ENCODE measurements at regions not wholly inside any gene's neighbourhood (a gene's known extent, or its start where the extent isn't known, plus 50 kb on each side); places are given as distances from the start of the nearest gene placed in this dataset.
A peak's percentile ranks its signal among the peaks of the same experiment; 100 is the strongest.

- POLR2A ChIA-PET, result no interaction called here
- intact Hi-C loops (cut with micrococcal nuclease), result no loop called here
These were observed 194.4 kb upstream of the ONECUT1 start for GRCh38 chr15:52984507-52984906.

GRCh38 chr15:52980446-52980845, 190.3 kb upstream of the ONECUT1 start:
- ChIA-PET CTCF (no interaction called here), POLR2A (no interaction called here)
- 93% methylated on average over 3 of the region's 3 CpGs for WGBS (ENCODE audit: insufficient coverage)
- no peak overlapping the region for H3K27ac Mint-ChIP-seq
- no peak for TF ChIP-seq EZH2 (IDR thresholded peaks at IDR 0.05; ENCODE audit: borderline replicate concordance, insufficient read depth, low read depth, low read length, poor library complexity, severe bottlenecking)
- peaks cover 5% of the 10 kb centered on the region for H3K27me3 Mint-ChIP-seq
- Histone ChIP-seq H3K9ac (ENCODE audit: low read length) (no peak overlapping the region), H4K20me1 (ENCODE audit: control insufficient read depth, insufficient read depth, low read length, poor library complexity, severe bottlenecking) (no peaks in the 10 kb centered on the region), H2AFZ (ENCODE audit: insufficient read depth, low read depth, low read length, poor library complexity, severe bottlenecking) (peak overlapping the region; percentile 48), H3K79me2 (ENCODE audit: control insufficient read depth, insufficient read depth, low read length) (no peaks in the 10 kb centered on the region), H3K4me2 (replicated peaks; ENCODE audit: low read depth, low read length, poor library complexity, severe bottlenecking) (no peak overlapping the region), H3K36me3 (replicated peaks in 1 of 2; ENCODE audit: control extremely low read depth in 1 of 2, control insufficient read depth in 1 of 2, extremely low read depth in 1 of 2, insufficient read depth in 2 of 2, low read length in 1 of 2) (no peaks in the 10 kb centered on the region), H3K27me3 (replicated peaks in 1 of 4; ENCODE audit: control extremely low read depth in 1 of 4, control insufficient read depth in 3 of 4, insufficient read depth in 4 of 4, low read length in 3 of 4) (no peaks in the 10 kb centered on the region), H3K4me1 (ENCODE audit: control insufficient read depth in 2 of 2, insufficient read depth in 2 of 2, low read length in 2 of 2) (no peaks in the 10 kb centered on the region), H3K4me3 (ENCODE audit: control extremely low read depth in 1 of 5, extremely low read depth in 1 of 5, insufficient read depth in 1 of 5, low read depth in 2 of 5, low read length in 4 of 5) (no peak overlapping the region), H3K9me3 (ENCODE audit: control extremely low read depth in 1 of 3, control insufficient read depth in 2 of 3, insufficient read depth in 1 of 3, low read length in 2 of 3) (no peaks in the 10 kb centered on the region), H3K27ac (ENCODE audit: low read length in 2 of 2) (no peak overlapping the region)
- H3K4me3 Mint-ChIP-seq, result no peak overlapping the region
- ATAC-seq (ENCODE audit: low read depth) (no peak), DNase-seq (no peak)
- peaks cover 5% of the 10 kb centered on the region for H3K4me1 Mint-ChIP-seq
- intact Hi-C loops (cut with micrococcal nuclease), result no loop called here
- H3K9me3 Mint-ChIP-seq (ENCODE audit: insufficient read depth), result no peaks in the 10 kb centered on the region

More at GRCh38 chr15:52984507-52984906, 194.4 kb upstream of the ONECUT1 start:
- TF ChIP-seq CTCF (IDR thresholded peaks at IDR 0.05) (no peak), EZH2 (IDR thresholded peaks at IDR 0.05; ENCODE audit: borderline replicate concordance, insufficient read depth, low read depth, low read length, poor library complexity, severe bottlenecking) (no peak)
- Mint-ChIP-seq H3K4me1 (peaks cover 5% of the 10 kb centered on the region), H3K27me3 (no peaks in the 10 kb centered on the region), H3K4me3 (no peak overlapping the region), H3K27ac (no peak overlapping the region), H3K9me3 (ENCODE audit: insufficient read depth) (no peaks in the 10 kb centered on the region)
- H3K9ac ChIP-seq (ENCODE audit: low read length), result no peak overlapping the region
- WGBS (ENCODE audit: insufficient coverage), result 87% methylated on average over 3 of the region's 3 CpGs
- H3K4me1 ChIP-seq (ENCODE audit: control insufficient read depth in 2 of 2, insufficient read depth in 2 of 2, low read length in 2 of 2), result no peaks in the 10 kb centered on the region
- no peaks in the 10 kb centered on the region for H3K9me3 ChIP-seq (ENCODE audit: control extremely low read depth in 1 of 3, control insufficient read depth in 2 of 3, insufficient read depth in 1 of 3, low read length in 2 of 3)
- H2AFZ ChIP-seq (ENCODE audit: insufficient read depth, low read depth, low read length, poor library complexity, severe bottlenecking), result no peak overlapping the region
- no peak overlapping the region for H3K27ac ChIP-seq (ENCODE audit: low read length in 2 of 2)
- no peaks in the 10 kb centered on the region for H3K36me3 ChIP-seq (replicated peaks in 1 of 2; ENCODE audit: control extremely low read depth in 1 of 2, control insufficient read depth in 1 of 2, extremely low read depth in 1 of 2, insufficient read depth in 2 of 2, low read length in 1 of 2)
- H3K4me2 ChIP-seq (replicated peaks; ENCODE audit: low read depth, low read length, poor library complexity, severe bottlenecking), result no peak overlapping the region
- no peaks in the 10 kb centered on the region for H3K79me2 ChIP-seq (ENCODE audit: control insufficient read depth, insufficient read depth, low read length)
- CTCF ChIA-PET, result no interaction called here
- H4K20me1 ChIP-seq (ENCODE audit: control insufficient read depth, insufficient read depth, low read length, poor library complexity, severe bottlenecking), result no peaks in the 10 kb centered on the region
- no peak for ATAC-seq (ENCODE audit: low read depth)
- H3K27me3 ChIP-seq (replicated peaks in 1 of 4; ENCODE audit: control extremely low read depth in 1 of 4, control insufficient read depth in 3 of 4, insufficient read depth in 4 of 4, low read length in 3 of 4), result no peaks in the 10 kb centered on the region
- no peak for DNase-seq
- no peak overlapping the region for H3K4me3 ChIP-seq (ENCODE audit: control extremely low read depth in 1 of 5, extremely low read depth in 1 of 5, insufficient read depth in 1 of 5, low read depth in 2 of 5, low read length in 4 of 5)

Data from B cell (primary cell).